HuH-7 (cell line): ENCODE measurements at regions not wholly inside any gene's neighbourhood (a gene's known extent, or its start where the extent isn't known, plus 50 kb on each side); places are given as distances from the start of the nearest gene placed in this dataset.
"Not testable (repeated sequence)": the region's sequence is repeated elsewhere in the genome, so short reads cannot be mapped to it uniquely, and the experiment has no call there.

Source experiments
- DNase-seq: peaks from one replicate; pipeline ENCODE4 v3.0.0; 2011; ENCODE audit warnings: low spot score

DNA sequence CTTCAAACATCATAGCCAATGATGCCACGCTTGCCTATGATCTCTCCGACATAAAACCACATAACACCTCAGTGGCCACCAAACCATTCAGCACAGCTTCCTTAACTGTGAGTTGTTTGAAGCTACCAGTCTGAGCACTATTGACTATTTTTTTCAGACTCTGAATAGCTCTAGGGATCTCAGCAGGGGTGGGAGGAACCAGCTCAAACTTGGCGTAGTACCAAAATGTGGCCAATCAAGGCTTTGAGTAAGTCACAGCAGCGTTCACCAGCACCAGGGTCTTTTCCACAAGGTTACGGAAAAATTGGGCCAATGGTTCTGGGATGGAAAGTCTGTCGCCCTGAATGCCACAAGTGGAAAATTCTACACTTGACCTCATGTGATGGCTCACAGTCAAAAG, 70.6 kb downstream of the SMPDL3A start:
- DNase-seq, result no peak

GRCh38 chr6:122861594-122861993, 72.5 kb downstream of the SMPDL3A start:
- no peak for DNase-seq

- DNase-seq, result no peak
Measured at GRCh38 chr6:122868137-122868536, 79.1 kb downstream of the SMPDL3A start.

- DNase-seq, result peak; percentile 33
Measured at GRCh38 chr6:122869437-122870024, 80.5 kb downstream of the SMPDL3A start.

GRCh38 chr6:122871079-122871478, 82.0 kb downstream of the SMPDL3A start:
- no peak for DNase-seq

GRCh38 chr6:122872311-122872710, 83.3 kb downstream of the SMPDL3A start:
- DNase-seq, result no peak

- no peak for DNase-seq
Measured at GRCh38 chr6:122877302-122877701, 88.2 kb downstream of the SMPDL3A start.

DNA sequence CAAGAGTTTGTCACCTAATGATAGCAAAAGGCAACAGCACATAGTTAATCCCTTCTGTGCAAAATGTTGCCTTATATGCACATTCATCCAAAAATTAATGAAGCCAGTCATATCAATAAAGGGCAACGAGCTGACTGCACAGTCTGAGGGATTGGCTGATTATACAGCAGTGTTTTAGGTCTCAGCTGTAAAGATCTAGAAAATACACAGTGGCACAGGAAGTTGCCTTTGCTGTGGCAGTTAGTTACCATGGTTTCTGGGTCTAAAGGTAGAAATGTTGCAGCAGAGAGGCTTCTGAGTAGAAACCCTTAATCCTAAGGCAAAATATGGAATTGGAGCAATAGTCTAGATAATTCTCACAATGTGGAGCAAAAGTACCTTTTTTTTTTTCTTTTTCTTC, 89.7 kb downstream of the SMPDL3A start:
- DNase-seq, result no peak

DNA sequence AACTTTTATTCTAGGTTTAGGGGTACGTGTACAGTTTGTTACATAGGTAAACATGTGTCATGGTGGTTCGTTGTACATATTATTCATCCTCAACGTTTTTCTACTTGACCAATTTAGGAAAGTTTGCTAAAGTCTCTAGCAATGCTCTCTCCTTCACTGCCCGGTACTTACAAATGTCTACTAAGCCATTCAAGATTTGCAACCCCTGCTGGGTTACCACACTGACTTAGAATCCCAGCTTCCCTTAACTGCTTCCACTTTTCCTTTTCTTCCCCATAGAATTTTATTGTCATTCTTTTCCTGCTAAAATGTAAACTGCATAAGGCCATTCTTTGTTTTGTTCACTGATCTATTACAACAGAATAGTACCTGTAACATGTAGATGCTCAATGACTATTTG, 97.4 kb downstream of the SMPDL3A start:
- DNase-seq, result no peak

DNA sequence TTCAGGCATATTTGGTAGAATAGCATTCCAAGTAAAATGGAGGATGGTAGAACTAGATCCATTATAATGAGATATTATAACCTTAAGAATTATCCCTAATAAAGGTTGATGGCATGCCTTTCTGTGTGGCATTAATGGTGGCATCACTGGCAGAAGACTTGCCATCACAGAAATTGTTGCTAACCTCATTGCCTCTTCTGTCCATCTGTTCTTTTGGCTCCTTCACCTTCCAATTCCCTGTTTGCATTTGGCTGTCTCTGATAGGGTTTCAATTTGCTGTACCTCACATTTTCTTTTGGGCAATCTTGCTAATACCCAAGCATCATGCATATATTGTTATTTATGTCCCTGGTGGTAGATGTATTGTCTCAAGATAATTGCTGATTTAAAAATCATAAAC, 98.9 kb downstream of the SMPDL3A start:
- DNase-seq, result no peak

DNA sequence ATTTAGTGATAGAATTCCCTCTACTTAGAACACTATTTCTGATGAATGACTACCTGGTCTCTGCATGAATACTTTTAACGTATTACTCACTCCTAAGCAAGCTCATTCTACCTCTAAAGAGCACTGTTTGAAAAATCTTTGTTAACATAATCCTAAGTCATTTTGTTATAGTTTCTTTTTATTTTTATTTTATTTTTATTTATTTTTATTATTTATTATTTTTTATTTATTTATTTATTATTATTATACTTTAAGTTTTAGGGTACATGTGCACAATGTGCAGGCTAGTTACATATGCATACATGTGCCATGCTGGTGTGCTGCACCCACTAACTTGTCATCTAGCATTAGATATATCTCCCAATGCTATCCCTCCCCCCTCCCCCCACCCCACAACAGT, 99.6 kb downstream of the SMPDL3A start:
- DNase-seq, result not testable (repeated sequence)

DNA sequence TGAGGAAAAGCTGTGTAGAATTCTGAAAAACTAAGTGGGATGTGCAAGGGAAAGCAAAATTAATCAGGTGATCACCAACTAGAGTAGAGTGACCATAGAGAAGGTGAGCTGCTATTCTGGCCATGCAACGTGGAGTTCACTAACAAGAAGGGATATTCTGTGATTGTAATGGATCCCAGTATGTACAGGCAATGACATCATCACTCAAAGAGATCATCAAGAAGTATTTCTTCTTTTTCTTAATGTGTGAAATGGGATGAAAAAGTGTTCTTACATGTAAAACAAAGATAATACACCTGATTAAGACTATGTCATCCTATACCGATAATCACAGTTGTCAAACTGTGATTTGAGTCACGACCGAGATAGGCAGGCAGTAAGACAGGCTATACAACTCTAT, 101.2 kb downstream of the SMPDL3A start:
- DNase-seq, result no peak

- DNase-seq, result no peak
Measured at GRCh38 chr6:122894791-122895190, 101.2 kb upstream of the CLVS2 start.

DNA sequence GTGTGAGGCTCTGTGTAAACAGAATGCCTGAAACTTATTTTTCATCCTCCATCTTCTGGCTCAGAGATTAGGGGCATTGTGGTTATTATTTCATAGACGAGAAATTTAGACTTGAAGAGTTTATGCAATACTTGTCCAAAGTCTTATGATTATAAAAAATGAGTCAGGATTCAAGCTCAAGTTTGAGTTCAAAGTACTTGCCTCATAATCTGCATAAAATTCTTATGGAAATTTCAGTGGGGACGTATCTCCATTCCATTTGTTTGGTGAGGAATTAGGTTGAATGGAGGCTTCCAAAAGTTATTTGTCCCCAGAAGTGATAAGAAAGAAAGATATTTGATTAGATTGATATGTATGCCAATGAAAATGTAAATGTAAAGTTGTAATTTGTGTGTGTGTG, 93.7 kb upstream of the CLVS2 start:
- DNase-seq, result no peak

GRCh38 chr6:122903266-122903915, 92.6 kb upstream of the CLVS2 start:
- DNase-seq, result no peak

- no peak for DNase-seq
Measured at GRCh38 chr6:122904166-122904565, 91.9 kb upstream of the CLVS2 start.

DNA sequence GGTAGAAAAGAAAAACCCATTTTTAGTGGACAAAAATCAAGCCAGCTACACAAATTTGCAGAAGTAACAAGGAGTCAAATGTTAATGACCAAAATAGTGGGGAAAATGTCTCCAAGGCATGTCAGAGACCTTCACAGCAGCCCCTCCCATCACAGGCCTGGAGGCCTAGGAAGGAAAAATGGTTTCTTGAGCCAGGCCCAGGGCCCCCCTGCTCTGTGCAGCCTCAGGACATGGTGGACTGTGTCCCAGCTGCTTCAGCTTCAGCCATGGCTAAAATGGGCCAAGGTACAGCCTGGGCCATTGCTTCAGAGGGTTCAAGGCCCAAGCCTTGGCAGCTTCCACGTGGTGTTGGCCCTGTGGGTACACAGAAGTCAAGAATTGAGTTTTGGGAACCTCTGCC, 82.5 kb upstream of the CLVS2 start:
- DNase-seq, result no peak

DNA sequence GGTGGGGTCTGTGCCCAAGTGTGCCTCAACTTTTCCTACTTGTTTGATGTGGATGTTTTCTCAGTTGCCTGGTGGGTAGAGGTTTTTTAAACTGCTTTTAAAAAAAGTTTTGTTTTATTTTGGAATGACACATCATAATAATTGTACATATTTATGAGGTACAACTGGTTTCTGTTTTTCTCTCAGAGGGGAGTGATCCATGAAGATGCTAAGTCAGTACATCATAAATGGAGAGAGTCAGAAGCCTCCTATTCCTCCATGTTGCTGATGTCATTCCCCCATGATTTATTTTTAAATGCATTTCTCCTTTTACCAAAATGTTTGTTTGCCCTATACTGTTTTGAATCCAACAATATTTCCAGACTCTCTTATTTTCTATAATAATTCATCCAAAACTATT, 77.3 kb upstream of the CLVS2 start:
- DNase-seq, result no peak

DNA sequence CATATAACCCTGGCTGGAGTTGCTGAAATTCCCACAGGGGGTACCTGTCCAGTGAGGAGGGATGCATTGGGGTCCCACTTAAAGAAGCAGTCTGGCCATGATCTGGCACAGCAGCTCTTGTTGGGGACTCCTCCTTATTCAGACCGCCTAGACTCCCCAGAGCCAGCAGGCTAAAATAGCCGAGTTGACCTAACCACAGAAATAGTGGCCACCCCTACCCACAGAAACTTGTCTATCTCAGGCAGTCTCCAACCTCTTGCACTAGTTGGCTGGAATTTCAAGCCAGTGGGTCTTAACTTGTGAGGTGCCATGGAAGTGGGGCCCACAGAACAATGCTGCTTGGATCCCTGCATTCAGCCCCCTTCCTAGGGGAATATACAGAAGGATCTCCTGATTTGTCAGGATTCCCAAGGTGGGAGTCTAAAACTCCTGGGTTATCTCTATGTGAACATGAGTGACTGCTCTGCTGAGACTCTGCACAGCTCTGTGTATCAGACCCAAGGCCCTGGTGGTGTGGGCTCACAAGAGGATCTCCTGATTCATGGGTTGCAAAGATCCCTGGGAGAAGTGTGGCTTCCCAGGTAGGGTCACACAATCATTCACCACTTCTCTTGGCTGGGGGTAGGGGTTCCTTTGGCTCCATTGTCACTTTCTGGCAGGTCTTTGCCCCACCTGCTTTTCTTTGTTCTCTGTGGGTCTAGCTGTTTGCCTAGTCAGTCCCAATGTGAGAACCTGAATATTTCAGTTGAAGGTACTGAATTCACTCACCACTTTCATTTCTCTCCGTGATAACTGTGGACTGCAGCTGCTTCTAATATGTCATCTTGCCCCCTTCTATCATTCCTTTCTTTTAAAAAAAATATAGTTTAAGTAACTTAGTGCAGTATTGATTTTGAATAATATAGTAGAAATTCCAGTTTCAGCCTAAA, 65.5 kb upstream of the CLVS2 start:
- no peak for DNase-seq

DNA sequence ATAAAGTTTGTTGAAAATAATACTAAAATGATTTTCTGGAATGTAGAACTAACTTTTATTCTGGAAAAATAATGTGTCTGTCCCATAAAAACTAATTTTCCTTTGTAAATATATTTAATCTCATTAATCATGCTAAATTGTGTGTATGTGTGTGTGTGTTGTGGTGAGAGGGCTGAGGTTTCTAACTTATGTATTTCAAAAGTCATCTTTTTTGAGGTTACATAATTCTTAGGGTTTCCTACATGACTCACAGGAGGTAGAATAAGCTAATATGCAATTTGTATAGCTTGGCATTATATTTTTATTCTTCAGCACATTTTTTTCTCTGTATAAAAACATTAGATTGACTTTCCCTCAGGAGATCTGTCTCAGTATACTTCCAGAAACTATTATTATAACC, 64.1 kb upstream of the CLVS2 start:
- DNase-seq, result no peak

- DNase-seq, result not testable (repeated sequence)
Measured at GRCh38 chr6:122944936-122945335, 51.1 kb upstream of the CLVS2 start.
